GM23248 (cell line): ENCODE measurements at regions not wholly inside any gene's neighbourhood (a gene's known extent, or its start where the extent isn't known, plus 50 kb on each side); places are given as distances from the start of the nearest gene placed in this dataset.

Experiments used
- EZH2 ChIP-seq: fragments of 200-600 bp; sonication (generic); IDR thresholded peaks from 2 replicates; pipeline ENCODE4 v1.6.1; 2018; ENCODE audit warnings: antibody characterized with exemption, mild to moderate bottlenecking; ENCODE audit not compliant: insufficient read depth, poor library complexity, severe bottlenecking
- EZH2phosphoT487 ChIP-seq: fragments of 200-600 bp; sonication (generic); IDR thresholded peaks from 2 replicates; pipeline ENCODE4 v1.6.1; 2018; ENCODE audit warnings: antibody characterized with exemption, moderate library complexity, mild to moderate bottlenecking, low read depth; ENCODE audit not compliant: insufficient read depth

DNA sequence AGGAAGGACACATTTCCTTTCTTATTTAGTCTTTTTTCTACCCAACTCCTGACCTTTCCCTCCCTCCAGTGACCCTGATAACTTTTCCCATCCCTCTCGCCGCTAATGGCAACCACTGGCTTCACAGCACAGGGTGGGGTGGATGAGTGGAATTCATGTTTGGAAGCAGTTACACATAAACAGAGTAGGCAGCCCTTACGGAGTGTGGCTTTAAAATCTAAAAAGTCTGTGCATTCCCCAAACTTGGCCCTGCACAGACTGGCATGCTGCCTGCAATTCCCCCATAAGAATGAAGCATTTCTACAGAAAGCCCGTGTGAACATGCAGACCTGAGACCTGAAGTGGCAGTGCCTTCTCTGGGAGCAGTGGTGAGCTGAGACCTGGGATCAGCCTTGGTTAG, 196.7 kb upstream of the ADRA1D start:
- TF ChIP-seq EZH2 = no peak
- no peak for TF ChIP-seq EZH2phosphoT487
